B cell (primary cell): ENCODE measurements at regions not wholly inside any gene's neighbourhood (a gene's known extent, or its start where the extent isn't known, plus 50 kb on each side); places are given as distances from the start of the nearest gene placed in this dataset.

Source experiments
- ATAC-seq: fragments of 200-7000 bp; cut with Tn5 transposase; one replicate; pipeline ENCODE4 v1.10.0; 2021; ENCODE audit warnings: low read depth, mild to moderate bottlenecking, moderate number of reproducible peaks, moderate library complexity
- CTCF ChIA-PET: fragments of 350-600 bp; sonication (Branson Sonifier 250); formaldehyde crosslinking; loops from one replicate; lab custom pipeline; 2021; ENCODE audit warnings: antibody characterized with exemption, inconsistent platforms; lab: Charles Lee
- POLR2A ChIA-PET: fragments of 350-600 bp; sonication (Branson Sonifier 250); formaldehyde crosslinking; loops from one replicate; lab custom pipeline; 2021; ENCODE audit warnings: antibody characterized with exemption; lab: Charles Lee
- DNase-seq: peaks from one replicate; pipeline ENCODE4 v3.0.0; 2013
- H2AFZ ChIP-seq: 2 replicates; pipeline ENCODE4 v1.6.1; 2012; ENCODE audit warnings: mild to moderate bottlenecking, low read depth, low read length; ENCODE audit not compliant: insufficient read depth, poor library complexity, severe bottlenecking
- H3K27ac ChIP-seq, 2 donors: 1 replicate in 1 of 2; 2 replicates in 1 of 2; pipeline ENCODE4 v1.5.1; 2012 to 2013; ENCODE audit warnings: low read length in 2 of 2, mild to moderate bottlenecking in 2 of 2, moderate library complexity in 1 of 2
- H3K27me3 ChIP-seq, 4 experiments: fragments of 200-600 bp in 1 of 4; sonication (generic) in 1 of 4; replicated peaks in 1 of 4; 1 replicate in 2 of 4; 2 replicates in 2 of 4; pipeline versions ENCODE4 v1.6.1 to v1.7.0; 2013 to 2016; ENCODE audit warnings: low read length in 3 of 4, mild to moderate bottlenecking in 2 of 4, mixed read lengths in 1 of 4, moderate library complexity in 1 of 4; ENCODE audit not compliant: insufficient read depth in 4 of 4, control insufficient read depth in 3 of 4; ENCODE audit errors: control extremely low read depth in 1 of 4
- H3K36me3 ChIP-seq, 2 experiments: replicated peaks in 1 of 2; 1 replicate in 1 of 2; 2 replicates in 1 of 2; pipeline versions ENCODE4 v1.6.1 to v1.7.1; 2013; ENCODE audit warnings: low read length in 1 of 2; ENCODE audit not compliant: insufficient read depth in 2 of 2, control insufficient read depth in 1 of 2; ENCODE audit errors: control extremely low read depth in 1 of 2, extremely low read depth in 1 of 2
- H3K4me1 ChIP-seq, 2 donors: fragments of 200-600 bp in 1 of 2; sonication (generic) in 1 of 2; 1 replicate in 1 of 2; 2 replicates in 1 of 2; pipeline versions ENCODE4 v1.5.1 to v1.6.1; 2013 to 2017; ENCODE audit warnings: low read length in 2 of 2; ENCODE audit not compliant: control insufficient read depth in 2 of 2, insufficient read depth in 2 of 2
- H3K4me2 ChIP-seq: replicated peaks from 2 replicates; pipeline ENCODE3; 2012; ENCODE audit warnings: mild to moderate bottlenecking, low read depth, low read length; ENCODE audit not compliant: poor library complexity, severe bottlenecking
- H3K4me3 ChIP-seq, 5 experiments: fragments of 200-600 bp in 1 of 5; sonication (generic) in 1 of 5; 1 replicate in 3 of 5; 2 replicates in 2 of 5; pipeline versions ENCODE4 v1.5.1 to v1.7.0; 2011 to 2016; ENCODE audit warnings: low read length in 4 of 5, mild to moderate bottlenecking in 4 of 5, low read depth in 2 of 5, control low read depth in 1 of 5, moderate library complexity in 1 of 5; ENCODE audit not compliant: insufficient read depth in 1 of 5; ENCODE audit errors: control extremely low read depth in 1 of 5, extremely low read depth in 1 of 5
- H3K79me2 ChIP-seq: fragments of 200-600 bp; sonication (generic); one replicate; pipeline ENCODE4 v1.6.0; 2016; ENCODE audit warnings: low read length; ENCODE audit not compliant: control insufficient read depth, insufficient read depth
- H3K9ac ChIP-seq: fragments of 200-600 bp; sonication (generic); 2 replicates; pipeline ENCODE4 v1.6.1; 2017; ENCODE audit warnings: mild to moderate bottlenecking, low read length, moderate library complexity
- H3K9me3 ChIP-seq, 3 donors: one replicate each; pipeline versions ENCODE4 v1.6.1 to v1.7.1; 2013; ENCODE audit warnings: low read length in 2 of 3; ENCODE audit not compliant: control insufficient read depth in 2 of 3, insufficient read depth in 1 of 3; ENCODE audit errors: control extremely low read depth in 1 of 3
- H4K20me1 ChIP-seq: 2 replicates; pipeline ENCODE4 v1.6.0; 2012; ENCODE audit warnings: mild to moderate bottlenecking, low read length; ENCODE audit not compliant: insufficient read depth, control insufficient read depth, poor library complexity, severe bottlenecking
- H3K27ac Mint-ChIP-seq: one replicate; pipeline ENCODE4 v1.8.0; 2021; ENCODE audit warnings: mixed read lengths
- H3K27me3 Mint-ChIP-seq: one replicate; pipeline ENCODE4 v1.8.0; 2021; ENCODE audit warnings: mixed read lengths
- H3K4me1 Mint-ChIP-seq: one replicate; pipeline ENCODE4 v1.8.0; 2021; ENCODE audit warnings: mixed read lengths
- H3K4me3 Mint-ChIP-seq: one replicate; pipeline ENCODE4 v1.8.0; 2021; ENCODE audit warnings: mixed read lengths
- H3K9me3 Mint-ChIP-seq: one replicate; pipeline ENCODE4 v1.8.0; 2022; ENCODE audit warnings: mixed read lengths; ENCODE audit not compliant: insufficient read depth
- EZH2 ChIP-seq: IDR thresholded peaks from 2 replicates; pipeline ENCODE4 v1.6.1; 2012; ENCODE audit warnings: borderline replicate concordance, low read depth, mild to moderate bottlenecking, moderate library complexity, low read length; ENCODE audit not compliant: insufficient read depth, poor library complexity, severe bottlenecking
- WGBS: methylation state at CpG from one replicate; pipeline ENCODE4 v1.1.5; 2013; ENCODE audit warnings: missing lambda C conversion rate; ENCODE audit not compliant: insufficient coverage; 5-methylcytosine and 5-hydroxymethylcytosine counted together
- intact Hi-C: fragments of 100-400 bp; cut with micrococcal nuclease; formaldehyde crosslinking; loops from one replicate; pipeline ENCODE4 v1.10.0; 2022
- TF ChIP-seq, protein P1 (sequence below): fragments of 200-600 bp; IDR thresholded peaks from one replicate; pipeline ENCODE4 v1.8.0; 2022; ENCODE audit warnings: antibody characterized with exemption, mild to moderate bottlenecking

DNA sequence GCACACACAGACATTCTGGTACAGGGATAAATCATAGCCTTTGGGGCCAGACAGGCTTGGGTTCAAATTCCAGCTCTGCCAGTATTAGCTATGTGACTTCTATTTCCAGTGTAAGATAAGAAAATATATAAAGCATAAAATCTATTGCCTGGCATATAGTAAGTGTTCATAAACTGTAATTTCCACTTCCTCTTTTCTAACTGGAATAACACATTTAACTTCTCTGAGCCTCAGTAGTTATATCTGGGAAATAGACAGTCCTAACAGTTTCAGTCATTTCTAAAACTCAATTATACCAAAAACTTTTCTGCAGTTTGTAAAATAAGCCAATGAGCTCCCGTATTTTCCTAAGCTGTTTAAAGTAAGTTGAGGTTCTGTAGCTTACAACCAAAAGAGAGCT, 351.4 kb downstream of the ZNF326 start:
- Histone ChIP-seq H3K4me3 (no peak overlapping the region), H3K36me3 (no peaks in the 10 kb centered on the region), H3K4me2 (no peak overlapping the region), H4K20me1 (no peaks in the 10 kb centered on the region), H3K27ac (no peak overlapping the region), H3K4me1 (no peaks in the 10 kb centered on the region), H3K27me3 (no peaks in the 10 kb centered on the region), H2AFZ (no peak overlapping the region), H3K9ac (no peak overlapping the region), H3K79me2 (no peaks in the 10 kb centered on the region), H3K9me3 (peaks cover 0 to 8% (median 0%) of the 10 kb centered on the region in 3 donors)
- peaks cover 3% of the 10 kb centered on the region for H3K9me3 Mint-ChIP-seq
- intact Hi-C loops, result no loop called here
- H3K4me1 Mint-ChIP-seq, result no peaks in the 10 kb centered on the region
- DNase-seq, result no peak
- ChIA-PET CTCF (no interaction called here), POLR2A (no interaction called here)
- TF ChIP-seq, protein P1, sequence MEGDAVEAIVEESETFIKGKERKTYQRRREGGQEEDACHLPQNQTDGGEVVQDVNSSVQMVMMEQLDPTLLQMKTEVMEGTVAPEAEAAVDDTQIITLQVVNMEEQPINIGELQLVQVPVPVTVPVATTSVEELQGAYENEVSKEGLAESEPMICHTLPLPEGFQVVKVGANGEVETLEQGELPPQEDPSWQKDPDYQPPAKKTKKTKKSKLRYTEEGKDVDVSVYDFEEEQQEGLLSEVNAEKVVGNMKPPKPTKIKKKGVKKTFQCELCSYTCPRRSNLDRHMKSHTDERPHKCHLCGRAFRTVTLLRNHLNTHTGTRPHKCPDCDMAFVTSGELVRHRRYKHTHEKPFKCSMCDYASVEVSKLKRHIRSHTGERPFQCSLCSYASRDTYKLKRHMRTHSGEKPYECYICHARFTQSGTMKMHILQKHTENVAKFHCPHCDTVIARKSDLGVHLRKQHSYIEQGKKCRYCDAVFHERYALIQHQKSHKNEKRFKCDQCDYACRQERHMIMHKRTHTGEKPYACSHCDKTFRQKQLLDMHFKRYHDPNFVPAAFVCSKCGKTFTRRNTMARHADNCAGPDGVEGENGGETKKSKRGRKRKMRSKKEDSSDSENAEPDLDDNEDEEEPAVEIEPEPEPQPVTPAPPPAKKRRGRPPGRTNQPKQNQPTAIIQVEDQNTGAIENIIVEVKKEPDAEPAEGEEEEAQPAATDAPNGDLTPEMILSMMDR, result no peak
- no peak for TF ChIP-seq EZH2
- no peaks in the 10 kb centered on the region for H3K27me3 Mint-ChIP-seq
- no peak overlapping the region for H3K4me3 Mint-ChIP-seq
- WGBS, result no CpG with 5 or more reads among the region's 1 CpG
- H3K27ac Mint-ChIP-seq, result no peak overlapping the region
- ATAC-seq, result no peak

DNA sequence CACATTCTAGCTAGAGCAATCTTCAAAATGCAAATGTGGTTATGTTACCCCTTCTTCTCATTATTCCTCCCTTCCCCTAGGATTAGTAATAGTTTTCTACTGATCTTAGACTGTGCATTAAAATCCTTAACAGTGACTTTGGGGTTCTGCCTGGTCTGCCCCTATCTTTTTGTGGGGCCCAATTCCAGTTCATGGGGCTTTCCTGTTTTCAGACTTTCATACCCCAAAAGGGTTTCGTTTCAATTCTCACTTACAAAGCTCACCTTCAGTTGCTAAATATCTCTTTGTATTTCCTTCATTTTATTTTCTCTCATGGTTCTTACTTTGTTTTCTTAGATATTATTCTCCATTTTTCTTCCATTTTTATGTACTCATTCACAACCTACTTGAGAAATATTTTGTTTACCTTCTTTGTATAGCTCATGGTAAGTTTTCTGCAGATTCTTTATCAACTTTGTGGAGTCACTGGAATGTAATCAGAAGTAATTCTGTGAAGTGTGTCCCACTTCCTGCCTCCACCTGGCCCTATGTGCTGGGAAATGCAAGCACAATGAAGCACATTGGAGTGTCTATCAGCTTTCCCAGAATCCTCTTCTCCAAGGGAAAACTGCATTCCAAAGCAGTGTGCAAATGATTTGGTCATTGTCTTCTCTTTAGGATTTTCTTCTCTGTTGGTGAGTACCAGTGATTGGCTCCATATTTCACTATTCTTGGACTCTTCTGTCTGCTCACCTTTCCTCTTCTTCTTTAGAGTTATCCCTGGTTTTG, 350.2 kb downstream of the ZNF326 start:
- Mint-ChIP-seq H3K27ac (no peak overlapping the region), H3K27me3 (no peaks in the 10 kb centered on the region), H3K4me1 (no peaks in the 10 kb centered on the region), H3K4me3 (no peak overlapping the region), H3K9me3 (peaks cover 3% of the 10 kb centered on the region)
- no peak overlapping the region for H3K27ac ChIP-seq
- ChIA-PET POLR2A (no interaction called here), CTCF (no interaction called here)
- DNase-seq (no peak), ATAC-seq (no peak)
- H3K4me1 ChIP-seq, result no peaks in the 10 kb centered on the region
- no peaks in the 10 kb centered on the region for H3K36me3 ChIP-seq
- no peak overlapping the region for H3K9ac ChIP-seq
- H3K79me2 ChIP-seq, result no peaks in the 10 kb centered on the region
- no peaks in the 10 kb centered on the region for H3K27me3 ChIP-seq
- intact Hi-C loops, result no loop called here
- no peak for TF ChIP-seq EZH2
- TF ChIP-seq, protein P1, result no peak
- no peak overlapping the region for H3K4me2 ChIP-seq
- H3K4me3 ChIP-seq, result no peak overlapping the region
- WGBS, result no CpG with 5 or more reads among the region's 1 CpG
- no peaks in the 10 kb centered on the region for H4K20me1 ChIP-seq
- H3K9me3 ChIP-seq, result peaks cover 0 to 8% (median 0%) of the 10 kb centered on the region in 3 donors
- no peak overlapping the region for H2AFZ ChIP-seq
